HG03342 (cell line): ENCODE measurements at regions not wholly inside any gene's neighbourhood (a gene's known extent, or its start where the extent isn't known, plus 50 kb on each side); places are given as distances from the start of the nearest gene placed in this dataset.
"Not testable (repeated sequence)": the region's sequence is repeated elsewhere in the genome, so short reads cannot be mapped to it uniquely, and the experiment has no call there.

Source experiments
- ATAC-seq: cut with Tn5 transposase; IDR thresholded peaks from one replicate; pipeline ENCODE4 v1.9.1; 2021; ENCODE audit warnings: mild to moderate bottlenecking, moderate library complexity; ENCODE audit not compliant: unreplicated experiment

DNA sequence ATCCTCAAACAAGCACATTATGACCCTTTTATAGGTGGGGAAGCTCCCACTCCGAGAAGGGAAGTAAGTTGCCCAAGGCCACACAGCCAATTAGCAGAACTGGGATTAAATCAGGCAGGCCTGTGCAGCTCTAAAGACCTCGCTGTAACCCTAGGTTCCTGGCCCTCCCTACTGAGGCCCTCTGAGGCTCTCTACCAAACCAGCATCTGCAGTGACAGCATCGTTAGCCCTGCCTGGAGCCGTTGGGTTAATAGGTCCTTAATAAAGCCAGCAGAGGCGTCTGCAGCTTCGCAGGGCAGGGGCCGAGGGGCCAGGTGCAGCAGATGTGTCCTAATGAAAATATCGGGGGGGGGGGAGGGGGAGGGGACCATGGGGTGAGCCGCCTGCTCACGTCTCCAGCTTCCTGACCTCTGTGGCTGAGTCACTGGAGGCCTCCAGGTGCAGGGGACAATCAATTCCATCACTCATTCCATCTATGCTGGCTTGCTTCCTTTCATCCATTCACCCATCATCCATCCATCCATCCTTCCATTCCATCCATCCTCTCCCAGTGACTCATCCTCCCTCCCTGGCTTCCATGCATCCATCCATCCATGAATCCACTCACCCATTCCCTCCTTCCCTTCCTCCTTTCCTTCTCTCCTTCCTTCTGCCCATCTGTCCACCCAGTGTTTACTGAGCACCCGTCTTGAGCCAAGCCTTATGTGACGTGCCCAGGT, 203.9 kb downstream of the C9orf50 start:
- ATAC-seq, result no peak

DNA sequence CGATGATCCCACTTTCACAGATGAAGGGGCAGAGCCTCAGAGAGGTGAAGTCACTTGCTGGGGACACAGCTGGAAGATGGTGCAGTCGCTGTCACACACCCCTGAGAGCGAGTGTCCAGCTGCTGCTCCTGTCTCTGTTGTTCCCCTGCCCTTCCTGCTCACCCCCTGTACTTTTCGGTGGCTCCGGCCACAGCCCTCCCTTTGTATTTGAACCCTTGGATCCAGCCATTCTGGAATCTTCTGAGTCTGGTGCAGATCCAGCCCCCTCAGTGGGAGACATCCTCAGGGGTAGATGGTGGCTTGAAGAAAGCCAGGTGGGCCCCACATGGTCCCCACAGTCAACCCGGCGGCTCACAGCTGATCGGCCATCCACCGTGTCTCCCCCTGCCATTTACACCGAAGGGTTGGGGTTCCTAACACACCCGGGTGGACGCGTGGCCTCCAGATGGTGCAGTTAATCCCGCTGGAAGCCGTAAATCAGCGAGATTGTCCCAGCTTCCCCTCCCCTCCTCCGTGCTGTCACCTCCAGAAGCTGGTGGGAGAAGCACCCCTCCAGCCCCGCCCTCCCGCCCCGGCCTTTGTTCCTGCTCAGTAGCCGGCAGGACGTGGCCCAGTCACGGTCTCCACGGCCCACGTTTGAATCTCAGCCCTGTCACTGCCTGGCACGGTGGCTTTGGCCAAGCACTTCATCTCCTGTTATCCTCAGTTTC, 204.8 kb downstream of the C9orf50 start:
- no peak for ATAC-seq

DNA sequence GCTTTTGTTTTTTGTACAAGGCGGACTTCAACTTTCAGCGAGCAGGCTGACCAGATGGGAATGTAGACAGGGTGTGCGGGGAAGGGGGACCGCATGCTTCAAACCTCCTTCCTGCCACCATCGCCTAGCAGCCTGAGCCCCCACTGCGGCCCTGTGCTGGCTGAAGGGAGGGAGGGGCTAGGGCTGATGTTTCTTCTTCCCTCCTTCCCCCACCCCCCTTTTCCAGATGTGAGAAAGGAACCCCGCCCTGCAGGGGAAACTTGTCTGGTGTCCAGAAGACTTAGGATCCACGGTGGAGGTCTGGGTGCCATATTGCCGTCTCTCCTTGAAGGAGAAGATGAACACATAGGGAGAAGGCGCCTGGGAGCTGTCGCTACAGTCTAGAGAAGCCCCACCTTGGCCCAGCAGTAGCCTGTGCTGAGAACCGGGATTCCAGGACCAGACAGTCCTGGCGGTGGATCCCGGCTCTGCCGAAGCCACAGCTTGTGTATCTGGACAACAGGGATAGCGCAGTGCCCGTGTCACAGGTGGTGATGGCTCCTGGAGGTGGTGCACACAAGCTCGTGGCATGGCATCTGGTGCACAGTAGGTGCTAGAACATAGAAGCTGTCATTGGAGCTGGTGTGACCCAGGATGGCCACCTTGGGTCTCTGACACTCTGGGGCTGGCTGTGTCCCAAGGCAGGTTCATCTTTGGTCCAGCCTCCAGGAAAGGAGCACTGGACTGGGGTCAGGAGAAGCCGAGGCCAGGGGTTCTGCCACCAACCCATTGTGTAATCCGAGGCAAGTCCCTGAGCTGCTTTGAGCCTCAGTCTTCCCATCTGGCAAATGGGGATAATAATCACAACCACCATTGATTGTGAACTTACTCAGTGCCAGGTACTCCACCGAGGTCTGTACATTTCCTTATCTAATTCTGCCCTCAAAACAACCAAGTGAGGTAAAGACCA, 205.6 kb downstream of the C9orf50 start:
- no peak for ATAC-seq

DNA sequence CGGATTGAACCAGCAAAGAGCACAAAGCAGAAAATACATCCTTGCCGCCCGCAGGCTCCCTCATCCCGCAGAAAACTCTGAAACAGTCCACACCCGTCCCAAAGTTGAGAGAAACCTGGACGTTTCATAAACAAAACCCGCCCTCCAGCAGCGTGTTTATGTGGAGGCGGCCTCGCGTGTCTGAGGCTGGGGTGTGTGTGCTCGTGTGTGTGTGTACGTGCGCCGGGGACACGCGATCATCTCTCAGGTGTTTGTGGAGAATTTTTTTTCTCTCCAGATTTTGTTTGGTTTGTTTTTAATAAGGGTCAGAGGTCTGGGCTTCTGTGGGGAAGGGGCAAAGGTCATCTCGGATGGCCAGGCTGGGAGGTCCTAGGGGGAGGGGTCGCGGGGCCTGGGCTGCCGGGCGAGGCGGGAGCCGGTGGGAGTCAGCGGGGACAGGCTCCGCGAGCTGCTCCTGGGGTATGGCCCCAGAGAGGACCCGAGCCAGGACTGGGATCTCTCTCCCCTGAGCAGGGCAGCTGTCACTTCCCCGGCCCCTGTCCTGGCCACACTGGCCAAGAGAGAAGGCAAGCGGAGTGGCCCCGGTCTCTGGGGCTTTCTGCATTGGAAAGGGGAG, 206.4 kb downstream of the C9orf50 start:
- ATAC-seq, result no peak

DNA sequence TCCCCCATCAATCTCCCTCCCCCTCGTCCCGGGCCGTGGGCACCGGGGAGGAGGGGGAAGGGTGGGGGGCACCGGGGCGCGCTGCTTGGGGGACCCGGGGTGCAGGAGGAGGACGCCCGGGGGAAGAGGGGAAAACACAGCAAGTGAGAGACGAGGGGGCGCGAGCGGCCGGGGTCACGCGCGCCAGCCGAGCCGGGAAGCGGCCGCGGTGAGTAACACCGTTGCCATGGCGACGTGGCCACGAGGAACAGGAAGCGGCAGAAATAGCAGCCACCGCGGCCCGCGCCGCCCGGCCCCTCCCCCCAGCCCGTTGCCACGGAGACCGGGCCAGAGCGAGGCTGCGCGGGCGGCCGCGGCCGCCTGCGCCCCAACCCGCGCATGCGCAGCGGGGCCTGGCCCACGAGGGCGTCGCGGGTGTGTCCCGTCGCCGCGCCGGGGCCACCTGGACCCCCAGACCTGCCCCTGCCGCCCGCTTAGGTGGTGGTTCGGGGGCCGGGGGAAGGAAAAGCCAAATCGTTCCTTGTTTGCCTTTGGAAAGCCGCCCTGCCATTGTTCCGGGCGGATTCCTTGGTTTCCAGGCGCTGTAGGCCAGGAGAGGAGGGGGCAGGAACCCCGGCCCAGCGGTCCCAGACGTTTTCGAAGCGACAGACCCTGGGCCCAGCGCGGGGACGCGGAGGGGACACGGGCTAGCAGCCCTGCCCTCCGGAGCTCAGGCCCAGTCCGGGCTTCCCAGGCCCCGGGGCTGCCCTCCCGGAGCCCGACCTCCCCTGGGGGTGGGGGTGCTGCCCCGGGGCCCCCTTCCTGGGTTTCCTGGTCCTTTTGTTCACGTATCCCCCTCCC, 207.1 kb downstream of the C9orf50 start:
- ATAC-seq, result peak; percentile 87

DNA sequence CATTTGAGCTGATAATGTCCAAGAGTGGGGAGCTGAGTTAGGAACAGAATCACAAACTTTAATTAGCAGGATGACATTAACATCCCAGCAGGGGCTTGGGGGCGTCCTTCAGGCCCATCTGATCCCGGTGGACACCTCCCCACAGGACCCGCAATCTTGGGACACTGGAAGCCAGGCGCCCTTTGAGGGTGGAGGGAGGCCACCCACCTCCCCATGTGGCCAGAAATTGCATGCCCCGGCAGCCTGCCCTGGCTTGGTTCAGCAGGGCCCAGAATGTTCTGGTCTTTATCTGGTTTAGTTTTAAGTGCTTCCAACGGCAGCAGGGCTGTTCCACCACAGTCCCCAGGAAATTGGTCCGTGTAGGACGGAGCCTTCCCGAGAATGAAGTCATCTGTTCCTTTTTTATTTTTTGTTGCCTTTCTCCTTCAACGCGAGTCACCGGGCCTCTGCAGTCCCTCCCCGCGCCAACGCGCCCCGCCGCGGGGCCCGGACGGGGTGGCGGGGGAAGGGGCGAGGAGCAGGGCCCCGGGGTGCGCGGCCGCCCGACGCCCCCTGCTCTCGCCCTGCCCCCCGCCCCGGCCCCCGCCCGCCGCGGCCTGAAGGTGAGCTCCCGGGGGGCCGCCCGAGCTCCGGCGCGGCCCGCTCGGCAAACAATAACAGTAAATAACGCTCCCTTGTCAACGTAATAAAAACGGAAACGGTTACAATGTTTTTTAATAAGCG, 207.9 kb downstream of the C9orf50 start:
- peak; percentile 22 for ATAC-seq

DNA sequence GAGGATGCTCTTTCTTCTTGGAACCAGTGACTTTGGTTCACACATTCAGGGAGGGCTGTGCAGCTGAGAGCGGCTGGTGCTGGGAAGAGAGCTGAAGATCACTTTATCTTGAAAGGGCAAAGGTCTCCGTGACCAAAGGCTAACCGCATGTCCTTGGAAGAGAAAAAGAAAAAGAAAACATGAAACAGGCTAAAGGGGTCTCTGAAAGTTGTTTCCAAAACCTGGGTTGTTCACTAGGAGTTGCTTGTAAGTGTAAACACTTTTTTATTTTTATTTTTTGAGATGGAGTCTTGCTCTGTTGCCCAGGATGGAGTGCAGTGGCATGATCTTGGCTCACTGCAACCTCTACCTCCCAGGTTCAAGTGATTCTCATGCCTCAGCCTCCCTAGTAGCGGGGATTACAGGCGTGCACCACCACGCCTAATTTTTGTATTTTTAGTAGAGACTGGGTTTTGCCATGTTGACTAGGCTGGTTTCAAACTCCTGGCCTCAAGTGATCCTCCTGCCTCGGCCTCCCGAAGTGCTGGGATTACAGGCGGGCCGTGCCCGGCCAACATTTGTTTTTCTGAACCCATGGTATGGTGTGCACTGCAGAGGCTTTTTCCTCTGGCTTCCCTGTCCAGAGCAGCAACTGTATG, 208.6 kb downstream of the C9orf50 start:
- not testable (repeated sequence) for ATAC-seq

DNA sequence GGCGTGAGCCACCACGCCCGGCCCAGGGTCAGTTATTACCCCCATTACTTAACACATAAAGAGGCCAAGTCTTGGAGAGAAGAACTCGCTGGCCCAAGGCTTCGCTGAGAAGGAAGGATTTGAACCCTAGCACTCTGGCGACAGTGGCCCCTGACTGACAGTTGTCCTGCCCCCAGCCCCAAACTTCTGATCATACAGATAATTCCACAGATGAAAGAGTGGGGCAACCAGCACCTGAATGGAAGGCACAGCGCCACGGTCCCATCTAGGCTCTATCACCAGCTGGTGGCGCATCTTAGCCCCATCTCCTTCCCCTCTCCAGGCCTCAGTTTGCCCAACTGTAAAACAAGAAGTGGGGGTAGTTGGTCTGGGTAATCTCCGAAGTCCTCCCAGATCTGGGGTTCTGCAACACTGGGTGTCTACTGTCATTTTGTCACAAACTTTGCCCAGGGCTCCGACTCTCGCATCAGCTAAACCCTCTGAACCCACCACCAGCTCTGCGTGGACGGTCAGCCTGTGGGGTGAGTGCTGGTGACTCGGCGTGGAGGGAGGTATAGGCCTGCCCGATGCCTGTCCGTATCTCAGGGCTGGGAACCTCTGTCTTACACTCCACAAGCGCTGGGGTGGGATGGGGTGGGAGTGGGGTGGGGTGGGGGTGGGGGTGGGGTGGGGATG, 209.3 kb downstream of the C9orf50 start:
- no peak for ATAC-seq

DNA sequence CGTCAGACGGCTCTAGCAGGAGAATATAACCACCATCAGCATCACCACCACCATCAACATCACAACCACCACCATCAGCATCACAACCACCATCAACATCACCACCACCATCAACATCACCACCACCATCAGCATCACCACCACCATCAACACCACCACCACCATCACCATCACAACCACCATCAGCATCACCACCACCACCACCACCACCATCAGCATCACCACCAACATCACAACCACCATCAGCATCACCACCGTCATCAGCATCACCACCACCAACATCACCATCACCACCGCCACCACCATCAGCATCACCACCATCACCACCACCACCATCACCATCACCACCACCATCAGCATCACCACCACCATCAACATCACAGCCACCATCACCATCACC, 210.7 kb downstream of the C9orf50 start:
- no peak for ATAC-seq

DNA sequence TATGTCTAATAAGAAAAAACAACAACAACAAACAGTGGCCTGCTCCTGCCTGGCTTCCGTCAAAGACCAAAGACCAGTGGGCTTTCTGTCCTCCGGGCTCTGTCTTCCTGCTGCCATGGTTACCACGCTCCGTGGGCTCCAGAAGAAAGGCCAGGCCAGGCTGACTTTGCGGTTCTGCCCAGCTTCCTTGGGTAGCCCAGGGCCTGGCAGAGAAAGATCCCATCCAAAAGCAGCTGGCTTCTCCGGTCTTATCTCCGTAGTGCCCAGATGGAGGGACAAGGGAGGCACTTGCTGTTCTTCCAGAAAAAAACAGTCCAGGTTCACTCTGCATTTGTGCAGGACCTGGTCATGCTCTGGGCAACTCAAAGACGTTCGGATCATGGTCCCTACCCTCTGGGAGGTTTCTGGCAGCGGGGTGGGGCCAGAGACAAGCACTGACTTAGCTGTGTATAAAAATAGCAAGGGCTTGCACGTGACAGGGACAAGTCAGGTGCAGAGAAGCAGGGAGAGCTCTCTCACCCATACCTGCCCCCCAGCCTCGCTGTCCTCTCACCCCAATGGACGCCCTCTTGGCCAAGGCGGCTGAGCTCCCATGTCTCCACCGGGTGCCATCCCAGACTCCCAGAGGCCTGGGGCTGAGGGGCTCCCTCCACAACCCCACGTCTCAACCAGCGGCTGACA, 212.2 kb downstream of the C9orf50 start:
- no peak for ATAC-seq

DNA sequence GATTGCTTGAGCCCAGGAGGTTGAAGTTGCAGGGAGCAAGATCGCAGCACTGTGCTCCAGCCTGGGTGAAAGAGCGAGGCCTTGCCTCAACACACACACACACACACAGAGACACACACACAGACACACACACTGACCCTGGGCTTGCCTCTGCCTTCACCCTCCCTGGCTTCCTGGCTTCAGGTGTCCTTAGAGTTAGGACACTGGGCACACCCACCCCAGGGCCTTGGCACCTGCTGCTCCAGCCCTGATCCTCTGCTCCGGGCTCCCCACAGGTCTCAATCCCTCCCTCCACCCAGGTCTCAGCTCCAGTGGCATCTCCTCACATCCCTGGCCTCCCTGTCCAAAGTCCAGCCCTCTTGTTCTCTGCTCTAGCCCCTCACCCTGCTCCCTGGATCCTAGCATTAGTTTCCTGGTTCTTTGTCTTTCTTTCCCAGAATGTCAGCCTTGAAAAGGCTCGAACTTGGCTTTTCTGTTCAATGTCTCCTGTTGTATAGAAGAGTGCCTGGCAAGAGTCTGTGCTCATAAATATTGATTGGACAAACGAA, 212.9 kb downstream of the C9orf50 start:
- no peak for ATAC-seq

DNA sequence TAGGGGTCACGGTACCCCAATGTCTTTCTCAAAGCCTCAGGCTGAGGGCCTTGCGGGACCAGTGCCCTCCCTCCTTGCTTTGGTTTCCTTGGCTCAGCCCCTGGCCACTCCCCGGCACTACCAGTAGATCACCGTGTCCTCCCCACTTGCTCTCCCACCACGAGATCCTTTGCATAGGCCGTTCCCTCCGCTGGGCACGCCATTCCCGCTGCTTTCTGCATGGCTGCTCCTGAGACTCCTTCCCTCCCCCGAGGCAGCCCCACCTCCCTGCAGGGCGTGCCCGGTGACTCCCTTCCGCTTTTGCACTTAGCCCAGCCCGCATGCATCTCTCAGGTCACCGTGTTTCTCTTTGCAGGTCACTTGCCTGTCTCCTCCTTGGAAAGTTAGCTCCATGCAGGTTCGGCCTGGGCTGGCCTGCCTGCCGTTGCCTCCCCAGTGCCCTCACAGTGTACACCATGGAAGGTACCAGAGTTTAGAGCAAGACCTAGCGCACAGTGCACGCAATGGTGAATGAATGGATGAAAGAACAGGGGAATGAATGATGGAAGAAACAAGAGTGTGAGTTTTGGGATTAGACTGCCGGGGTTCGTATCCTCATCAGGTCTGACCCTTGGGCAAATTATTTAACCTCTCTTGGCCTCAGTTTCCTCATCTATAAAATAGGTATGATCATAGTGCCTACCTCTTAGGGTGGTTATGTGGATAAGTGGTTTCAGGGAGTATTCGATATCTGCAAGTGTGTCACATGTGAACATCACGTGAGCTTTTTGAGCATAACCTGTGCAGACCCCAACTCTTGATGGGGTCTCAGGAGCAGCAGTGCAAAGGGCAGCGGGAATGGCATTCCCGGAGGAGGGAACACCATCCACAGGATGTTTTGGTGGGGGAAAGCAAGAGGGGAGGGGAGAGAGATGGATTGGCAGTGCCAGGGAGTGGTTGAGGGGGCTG, 214.3 kb downstream of the C9orf50 start:
- no peak for ATAC-seq

DNA sequence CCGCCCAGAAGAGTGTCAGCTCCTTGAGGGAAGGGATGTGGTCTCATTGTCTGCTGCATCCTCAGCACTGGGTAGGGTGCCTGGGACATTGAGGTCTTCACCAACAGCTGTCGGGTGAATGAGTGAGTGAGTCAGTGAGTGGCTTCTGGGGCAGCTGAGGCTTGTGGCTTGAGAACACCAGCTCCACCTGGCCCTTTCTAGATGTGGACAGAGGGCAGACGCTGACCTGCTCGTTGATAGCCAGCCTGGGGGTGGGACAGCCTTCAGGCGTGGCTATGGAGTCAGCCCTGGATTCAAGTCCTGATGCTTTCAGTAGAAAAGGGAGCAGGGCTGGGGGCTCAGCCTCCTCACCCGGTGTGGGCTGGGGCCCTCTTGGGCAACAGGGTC, 215.1 kb downstream of the C9orf50 start:
- ATAC-seq, result no peak

DNA sequence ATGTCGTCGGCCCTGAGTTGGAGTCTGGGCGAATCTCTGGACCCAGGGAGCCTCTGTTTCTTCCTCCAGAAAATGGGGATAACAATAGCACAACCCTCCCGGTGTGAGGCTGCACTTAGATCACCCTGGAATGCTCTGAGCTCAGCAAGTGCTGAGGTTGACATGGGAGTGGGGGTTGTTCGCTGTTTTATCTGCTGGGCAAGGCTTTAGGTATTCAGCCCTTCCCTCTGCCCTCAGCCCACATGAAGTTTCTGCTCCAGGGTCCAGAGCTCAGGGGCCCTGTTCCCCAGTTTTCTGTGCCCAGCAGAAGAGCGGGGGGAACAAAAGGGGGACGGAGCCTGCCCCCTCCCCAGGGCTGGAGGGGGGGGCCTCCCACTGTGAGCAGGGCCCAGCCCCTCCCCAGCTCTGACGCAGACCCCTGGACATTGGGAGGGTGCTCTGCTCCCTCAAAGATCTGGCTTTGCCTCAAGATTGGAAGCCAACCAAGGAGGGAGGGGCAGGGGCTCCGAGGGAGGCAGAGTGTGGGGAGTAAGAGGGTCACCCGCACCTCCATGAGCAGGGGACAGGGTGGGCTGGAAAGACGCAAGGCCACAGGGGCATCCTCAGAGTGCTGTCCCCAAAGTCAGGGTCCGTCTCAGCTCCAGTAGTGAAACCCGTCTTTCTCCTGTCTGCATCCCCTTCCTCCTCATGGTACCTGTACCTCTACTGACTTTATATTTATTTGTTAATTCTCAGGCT, 215.6 kb downstream of the C9orf50 start:
- no peak for ATAC-seq

DNA sequence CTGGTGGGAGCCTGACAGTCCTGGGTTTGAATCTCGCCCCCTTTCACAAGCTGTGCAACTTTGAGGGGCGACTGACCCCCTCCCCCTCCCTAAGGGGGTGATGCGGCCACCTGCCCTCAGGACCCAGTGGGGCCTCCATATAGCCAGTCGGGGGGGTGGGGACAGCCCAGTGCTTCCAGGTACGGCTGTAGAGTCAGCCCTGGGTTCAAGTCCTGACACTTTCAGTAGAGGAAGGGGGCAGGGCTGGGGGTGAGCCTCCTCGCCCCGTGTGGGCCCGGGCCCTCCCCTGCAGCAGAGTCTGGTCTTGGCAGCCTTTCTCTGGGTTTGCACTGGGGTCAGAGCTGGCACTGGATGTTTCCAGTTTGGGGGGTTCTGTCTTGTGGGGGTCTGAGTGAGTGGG, 216.3 kb downstream of the C9orf50 start:
- ATAC-seq, result no peak
